H1 (cell line): ENCODE measurements at regions not wholly inside any gene's neighbourhood (a gene's known extent, or its start where the extent isn't known, plus 50 kb on each side); places are given as distances from the start of the nearest gene placed in this dataset.

ENCODE experiments used
- CTCF ChIA-PET: fragments of 300-600 bp; sonication (Branson Sonifier 250); formaldehyde crosslinking; loops from one replicate; lab custom pipeline; 2021; ENCODE audit not compliant: partially characterized antibody; lab: Charles Lee
- POLR2A ChIA-PET: fragments of 300-600 bp; sonication (Branson Sonifier 250); formaldehyde crosslinking; loops from one replicate; lab custom pipeline; 2021; ENCODE audit warnings: inconsistent platforms; ENCODE audit not compliant: partially characterized antibody; lab: Charles Lee
- DNase-seq, 2 experiments: peaks; one replicate each; pipeline versions ENCODE4 v3.0.0 to v3.0.0-alpha.2; 2010 to 2022; ENCODE audit warnings: low spot score in 2 of 2, low read depth in 1 of 2, mixed read lengths in 1 of 2
- FAIRE-seq: peaks from 2 replicates; lab custom pipeline; 2011; peaks lifted over from hg19 to GRCh38; lab: Jason Lieb, UNC
- H2AFZ ChIP-seq: 2 replicates; pipeline ENCODE4 v1.8.1; 2012; ENCODE audit warnings: low read length, inconsistent platforms
- H2AK5ac ChIP-seq: 2 replicates; pipeline ENCODE4 v1.6.1; 2013; ENCODE audit warnings: low read depth, low read length
- H2BK120ac ChIP-seq: replicated peaks from 2 replicates; pipeline ENCODE3; 2013; ENCODE audit warnings: low read depth, low read length, inconsistent platforms
- H2BK12ac ChIP-seq: 2 replicates; pipeline ENCODE4 v1.6.1; 2013; ENCODE audit warnings: low read depth, low read length
- H2BK15ac ChIP-seq: 2 replicates; pipeline ENCODE4 v1.6.1; 2013; ENCODE audit warnings: low read length
- H2BK20ac ChIP-seq: 2 replicates; pipeline ENCODE4 v1.6.1; 2013; ENCODE audit warnings: low read length
- H2BK5ac ChIP-seq: 2 replicates; pipeline ENCODE4 v1.6.1; 2013; ENCODE audit warnings: low read depth, low read length
- H3K14ac ChIP-seq: 2 replicates; pipeline ENCODE4 v1.6.1; 2013; ENCODE audit warnings: inconsistent platforms; ENCODE audit not compliant: insufficient read length
- H3K18ac ChIP-seq: 2 replicates; pipeline ENCODE4 v1.6.1; 2013; ENCODE audit warnings: low read length; ENCODE audit errors: extremely low read depth
- H3K23ac ChIP-seq: 2 replicates; pipeline ENCODE4 v1.6.1; 2013; ENCODE audit warnings: inconsistent platforms; ENCODE audit not compliant: insufficient read length
- H3K23me2 ChIP-seq: 2 replicates; pipeline ENCODE4 v1.6.1; 2013; ENCODE audit warnings: low read depth, low read length
- H3K27ac ChIP-seq: 2 replicates; pipeline ENCODE4 v1.6.1; 2011; ENCODE audit warnings: low read depth, low read length, inconsistent platforms
- H3K27me3 ChIP-seq, 4 experiments: replicated peaks in 1 of 4; 1 replicate in 1 of 4; 2 replicates in 3 of 4; pipeline versions ENCODE4 v1.6.1 to v1.8.1; 2011 to 2013; ENCODE audit warnings: low read length in 3 of 4, mild to moderate bottlenecking in 3 of 4, inconsistent platforms in 2 of 4, mixed read lengths in 2 of 4, moderate library complexity in 1 of 4; ENCODE audit not compliant: control insufficient read depth in 3 of 4, insufficient read depth in 3 of 4; ENCODE audit errors: extremely low read depth in 1 of 4
- H3K36me3 ChIP-seq, 4 experiments: 2 replicates each; pipeline versions ENCODE4 v1.6.1 to v1.8.1; 2011 to 2013; ENCODE audit warnings: mild to moderate bottlenecking in 4 of 4, low read length in 3 of 4, moderate library complexity in 2 of 4, control low read depth in 1 of 4, inconsistent platforms in 1 of 4; ENCODE audit not compliant: insufficient read depth in 4 of 4, control insufficient read depth in 2 of 4
- H3K4ac ChIP-seq: replicated peaks from 2 replicates; pipeline ENCODE3; 2013; ENCODE audit warnings: low read length, low read depth, mixed read lengths, inconsistent platforms; ENCODE audit not compliant: insufficient read length
- H3K4me1 ChIP-seq, 4 experiments: replicated peaks in 1 of 4; 1 replicate in 1 of 4; 2 replicates in 3 of 4; pipeline versions ENCODE4 v1.6.1 to v1.8.1; 2011 to 2013; ENCODE audit warnings: low read length in 3 of 4, inconsistent platforms in 2 of 4, mixed read lengths in 1 of 4; ENCODE audit not compliant: insufficient read depth in 4 of 4, control insufficient read depth in 3 of 4
- H3K4me2 ChIP-seq, 2 experiments: 2 replicates each; pipeline versions ENCODE4 v1.6.1 to v1.8.1; 2011 to 2013; ENCODE audit warnings: low read depth in 2 of 2, low read length in 2 of 2, control low read depth in 1 of 2, inconsistent platforms in 1 of 2, mild to moderate bottlenecking in 1 of 2; ENCODE audit not compliant: insufficient read depth in 1 of 2
- H3K4me3 ChIP-seq, 4 experiments: fragments of 200-600, 300-600 bp in 1 of 4; sonication (generic), shearing (Covaris generic), sonication (Bioruptor Twin) in 1 of 4; 2 replicates each; pipeline versions ENCODE4 v1.5.1 to v1.8.1; 2011 to 2016; ENCODE audit warnings: low read length in 4 of 4, low read depth in 3 of 4, control low read depth in 2 of 4, inconsistent platforms in 2 of 4, mild to moderate bottlenecking in 2 of 4, mixed read lengths in 1 of 4, moderate library complexity in 1 of 4; ENCODE audit not compliant: insufficient read depth in 2 of 4; ENCODE audit errors: extremely low read depth in 1 of 4
- H3K56ac ChIP-seq: replicated peaks from 2 replicates; pipeline ENCODE3; 2013; ENCODE audit warnings: low read depth, mild to moderate bottlenecking, mixed read lengths, low read length, inconsistent platforms; ENCODE audit not compliant: insufficient read length
- H3K79me1 ChIP-seq: 2 replicates; pipeline ENCODE4 v1.6.1; 2013; ENCODE audit warnings: low read depth, low read length, control low read depth
- H3K79me2 ChIP-seq, 2 experiments: 2 replicates each; pipeline versions ENCODE4 v1.6.1 to v1.8.1; 2012 to 2013; ENCODE audit warnings: low read length in 2 of 2, mild to moderate bottlenecking in 2 of 2, inconsistent platforms in 1 of 2; ENCODE audit not compliant: insufficient read depth in 2 of 2, control insufficient read depth in 1 of 2
- H3K9ac ChIP-seq, 4 experiments: replicated peaks in 1 of 4; 1 replicate in 1 of 4; 2 replicates in 3 of 4; pipeline versions ENCODE4 v1.6.1 to v1.8.1; 2011 to 2013; ENCODE audit warnings: low read depth in 3 of 4, low read length in 3 of 4, control low read depth in 2 of 4, mild to moderate bottlenecking in 2 of 4, moderate library complexity in 2 of 4, inconsistent platforms in 1 of 4; ENCODE audit errors: extremely low read depth in 1 of 4
- H3K9me3 ChIP-seq, 2 experiments: 2 replicates each; pipeline versions ENCODE4 v1.6.1 to v1.8.1; 2012 to 2013; ENCODE audit warnings: mild to moderate bottlenecking in 2 of 2, moderate library complexity in 2 of 2, control low read depth in 1 of 2, inconsistent platforms in 1 of 2, low read depth in 1 of 2, low read length in 1 of 2, mixed read lengths in 1 of 2; ENCODE audit not compliant: insufficient read depth in 2 of 2
- H4K20me1 ChIP-seq, 2 experiments: replicated peaks in 1 of 2; 2 replicates each; pipeline versions ENCODE3 to v1.8.1; 2011 to 2013; ENCODE audit warnings: inconsistent platforms in 2 of 2, low read length in 2 of 2, mild to moderate bottlenecking in 1 of 2; ENCODE audit not compliant: insufficient read depth in 2 of 2, control insufficient read depth in 1 of 2
- H4K5ac ChIP-seq: 2 replicates; pipeline ENCODE4 v1.6.1; 2013; ENCODE audit warnings: low read length, low read depth, mixed read lengths, inconsistent platforms; ENCODE audit not compliant: insufficient read length
- H4K8ac ChIP-seq: 2 replicates; pipeline ENCODE4 v1.8.0; 2013; ENCODE audit warnings: mild to moderate bottlenecking, moderate library complexity, low read length, inconsistent platforms; ENCODE audit not compliant: insufficient read depth; ENCODE audit errors: extremely low read depth
- H4K91ac ChIP-seq: replicated peaks from 2 replicates; pipeline ENCODE3; 2013; ENCODE audit warnings: low read length, mixed read lengths, inconsistent platforms; ENCODE audit not compliant: insufficient read length
- CBX8 ChIP-seq: fragments of 300-800, 300-1000 bp; sonication (generic); IDR thresholded peaks from 2 replicates; pipeline ENCODE4 v1.7.1; 2016; ENCODE audit warnings: low read depth, low read length, borderline replicate concordance
- CEBPB ChIP-seq: IDR thresholded peaks from 2 replicates; pipeline ENCODE4 v1.6.1; 2012; ENCODE audit warnings: low read depth, low read length
- KDM4A ChIP-seq: IDR thresholded peaks from one replicate; pipeline ENCODE4 v1.7.1; 2012; ENCODE audit warnings: low read depth, mild to moderate bottlenecking, moderate library complexity, low read length, inconsistent platforms; ENCODE audit not compliant: severe bottlenecking
- POLR2A ChIP-seq, 2 experiments: IDR thresholded peaks; 1 replicate in 1 of 2; 2 replicates in 1 of 2; pipeline ENCODE4 v1.6.1; 2011; ENCODE audit warnings: low read depth in 2 of 2, low read length in 2 of 2, mild to moderate bottlenecking in 2 of 2; ENCODE audit errors: control extremely low read depth in 1 of 2
- RXRA ChIP-seq: IDR thresholded peaks from 2 replicates; pipeline ENCODE4 v1.6.1; 2011; ENCODE audit warnings: low read depth, mild to moderate bottlenecking, low read length, moderate library complexity; ENCODE audit not compliant: insufficient read depth
- SAP30 ChIP-seq: fragments of 300-600 bp; sonication (generic); IDR thresholded peaks from 2 replicates; pipeline ENCODE4 v1.7.1; 2012; ENCODE audit warnings: low read length, moderate library complexity, mild to moderate bottlenecking, inconsistent platforms; ENCODE audit not compliant: insufficient read depth, insufficient replicate concordance
- SIN3A ChIP-seq, 2 experiments: IDR thresholded peaks in 1 of 2; conservative IDR thresholded peaks in 1 of 2; 2 replicates each; pipeline ENCODE4 v1.6.1; 2011 to 2012; ENCODE audit warnings: low read length in 2 of 2, improper control_type of control experiment in 1 of 2, low read depth in 1 of 2, mild to moderate bottlenecking in 1 of 2
- SIX5 ChIP-seq: IDR thresholded peaks from 2 replicates; pipeline ENCODE4 v1.6.1; 2011; ENCODE audit warnings: mild to moderate bottlenecking, low read depth, low read length
- SUZ12 ChIP-seq: fragments of 200-600 bp; sonication (generic); IDR thresholded peaks from 2 replicates; pipeline ENCODE4 v1.6.1; 2012; ENCODE audit warnings: mild to moderate bottlenecking, inconsistent platforms, low read length, moderate library complexity, mixed read lengths
- TBP ChIP-seq: IDR thresholded peaks from 2 replicates; pipeline ENCODE4 v1.6.1; 2011; ENCODE audit warnings: low read depth, low read length, improper control_type of control experiment
- YY1 ChIP-seq: IDR thresholded peaks from 2 replicates; pipeline ENCODE4 v1.6.1; 2011; ENCODE audit warnings: low read depth, mild to moderate bottlenecking, low read length
- WGBS, 2 experiments: shearing (Covaris generic) in 1 of 2; methylation state at CpG; one replicate each; pipeline versions ENCODE4 v1.1.6 to v1.1.7; 2013 to 2015; ENCODE audit warnings: low lambda C conversion rate in 2 of 2, mixed read lengths in 2 of 2, inconsistent platforms in 1 of 2, low coverage in 1 of 2, missing lambda C conversion rate in 1 of 2; ENCODE audit not compliant: insufficient replicate concordance in 2 of 2, insufficient coverage in 1 of 2, insufficient read length in 1 of 2; ENCODE audit errors: extremely low coverage in 1 of 2, missing lambda C conversion rate in 1 of 2; 5-methylcytosine and 5-hydroxymethylcytosine counted together

DNA sequence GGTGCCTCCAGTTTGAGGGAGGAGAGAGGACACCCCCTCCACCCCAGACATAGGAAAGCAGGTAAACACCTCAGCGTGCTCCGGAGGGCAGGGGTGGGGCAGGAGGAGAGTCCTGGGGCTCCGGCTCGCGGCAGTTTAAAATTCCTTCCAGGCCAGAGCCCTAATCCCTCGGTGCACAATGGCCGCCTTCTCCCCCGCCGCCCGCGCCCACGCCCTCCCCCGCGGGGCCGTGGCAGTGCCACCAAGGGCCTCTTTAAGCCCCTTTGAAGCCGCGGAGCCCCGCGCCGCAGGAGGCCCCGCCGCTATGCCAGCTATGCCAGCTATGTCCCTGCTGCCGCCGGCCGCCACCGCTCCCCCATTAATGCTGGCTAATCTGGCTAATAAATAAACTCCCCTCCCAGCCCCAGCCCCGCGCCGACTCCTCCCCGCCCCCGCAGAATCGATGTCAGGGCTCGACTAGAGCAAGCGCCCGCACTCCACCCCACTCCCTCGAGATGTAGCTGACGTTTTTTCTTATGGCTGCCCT lies 125.1 kb downstream of the MRPL14 start:
- Histone ChIP-seq H3K27me3 (peaks cover 0 to 18% (median 9%) of the 10 kb centered on the region in 4 experiments; a peak in 5 of 7 replicates), H3K4ac (no peak overlapping the region), H4K91ac (peak overlapping the region; percentile 96), H2BK120ac (no peak overlapping the region), H2BK20ac (no peak overlapping the region), H2BK5ac (peak overlapping the region; percentile 85; the same call in 1 of the 2 replicates), H4K20me1 (no peaks in the 10 kb centered on the region), H3K9me3 (no peaks in the 10 kb centered on the region), H3K4me3 (peak overlapping the region; percentile 22 to 60 (median 42)), H3K14ac (no peak overlapping the region), H2BK15ac (0 out of 2 replicates have a peak overlapping the region, but pooled peaks have one; percentile 61), H2BK12ac (peak overlapping the region; percentile 87), H3K4me2 (peak overlapping the region; percentile 59 to 71), H3K18ac (peak overlapping the region; percentile 90), H3K4me1 (peaks cover 4 to 48% (median 38%) of the 10 kb centered on the region in 4 experiments), H3K9ac (peak overlapping the region in 3 of 4 experiments; percentile 25 to 29 (median 29); a peak in 5 of 7 replicates), H3K79me1 (no peaks in the 10 kb centered on the region), H2AFZ (no peak overlapping the region), H4K5ac (no peak overlapping the region), H4K8ac (peak overlapping the region; percentile 84), H3K36me3 (no peaks in the 10 kb centered on the region), H3K79me2 (no peaks in the 10 kb centered on the region), H3K23ac (no peak overlapping the region), H3K27ac (peak overlapping the region; percentile 50; the same call in 1 of the 2 replicates), H3K56ac (no peak overlapping the region), H2AK5ac (no peak overlapping the region), H3K23me2 (peaks cover 16% of the 10 kb centered on the region)
- WGBS, 2 experiments, result 3% methylated on average over 10 of the region's 37 CpGs; no CpG with 5 or more reads in 1 of the 2 experiments
- peak in 1 of 2 experiments; percentile 53 for DNase-seq
- ChIA-PET POLR2A (interaction anchor here (0.9 to 2.3 kb wide), 2 partner anchors 227 to 232 kb away, joined by 3 to 8 read pairs; partner anchors contain the start of gene VEGFA), CTCF (interaction anchor here (0.7 to 24.5 kb wide), 12 partner anchors 11 to 428 kb away, joined by 3 to 331 read pairs (median 6); no protein-coding TSS in a partner anchor)
- FAIRE-seq, result no peak
- TF ChIP-seq KDM4A (no peak), SIX5 (no peak), SIN3A (conservative IDR thresholded peaks at IDR 0.05 in 1 of 2, IDR thresholded peaks at IDR 0.05 in 1 of 2; ENCODE audit: low read depth in 1 of 2, low read length in 2 of 2) (no peak; a peak in 1 of 4 replicates), POLR2A (IDR thresholded peaks at IDR 0.05; ENCODE audit: control extremely low read depth in 1 of 2, low read depth in 2 of 2, low read length in 2 of 2) (no peak), TBP (peak; percentile 38; the same call in 1 of the 2 replicates), SUZ12 (no peak), YY1 (peak; percentile 76), CBX8 (no peak), SAP30 (no peak), RXRA (no peak), CEBPB (no peak)
